ENCODE measurements at regions not wholly inside any gene's neighbourhood (a gene's known extent, or its start where the extent isn't known, plus 50 kb on each side); places are given as distances from the start of the nearest gene placed in this dataset.

DNA sequence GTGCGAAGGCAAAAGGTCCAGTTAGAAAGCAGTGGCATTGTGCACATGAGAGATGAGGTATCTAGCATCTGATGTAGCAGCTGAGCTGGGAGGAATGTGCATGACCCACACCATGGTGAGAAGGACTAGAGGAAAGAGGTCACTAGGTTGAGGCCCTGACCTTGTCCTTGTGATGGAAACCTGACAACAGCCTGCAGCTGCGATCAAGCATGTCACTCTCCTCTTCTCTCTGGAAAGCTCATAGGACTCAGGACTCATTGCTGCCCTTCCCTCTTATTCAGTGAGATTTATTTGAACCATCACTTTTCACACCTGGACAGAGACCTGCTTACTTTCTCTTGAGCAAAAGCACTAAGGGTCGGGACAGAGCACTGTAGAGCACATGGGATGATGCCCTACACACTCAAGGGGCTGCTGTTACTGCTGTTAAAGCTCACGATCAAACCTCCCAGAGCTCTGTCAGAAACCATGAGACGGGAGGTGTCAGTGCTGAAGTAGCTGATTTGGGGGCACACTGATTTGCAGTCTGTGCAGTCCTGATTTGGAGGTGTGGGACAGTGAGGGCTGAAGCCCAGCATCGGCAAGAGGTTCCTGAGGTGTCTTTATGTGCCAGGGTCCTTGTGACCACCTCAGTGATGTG, 104.3 kb downstream of the VPREB1 start:
- TF ChIP-seq TCF4 (CRISPR knock-in tag; IDR thresholded peaks at IDR 0.05; ENCODE audit: borderline replicate concordance) (no peak), ESRRG (CRISPR knock-in tag; IDR thresholded peaks at IDR 0.05) (no peak), TOX (CRISPR knock-in tag; IDR thresholded peaks at IDR 0.05; ENCODE audit: borderline replicate concordance) (no peak), ZC3H10 (CRISPR knock-in tag; IDR thresholded peaks at IDR 0.05) (no peak), CSDC2 (CRISPR knock-in tag; IDR thresholded peaks at IDR 0.05) (no peak)
- TF ChIP-seq, protein P1, sequence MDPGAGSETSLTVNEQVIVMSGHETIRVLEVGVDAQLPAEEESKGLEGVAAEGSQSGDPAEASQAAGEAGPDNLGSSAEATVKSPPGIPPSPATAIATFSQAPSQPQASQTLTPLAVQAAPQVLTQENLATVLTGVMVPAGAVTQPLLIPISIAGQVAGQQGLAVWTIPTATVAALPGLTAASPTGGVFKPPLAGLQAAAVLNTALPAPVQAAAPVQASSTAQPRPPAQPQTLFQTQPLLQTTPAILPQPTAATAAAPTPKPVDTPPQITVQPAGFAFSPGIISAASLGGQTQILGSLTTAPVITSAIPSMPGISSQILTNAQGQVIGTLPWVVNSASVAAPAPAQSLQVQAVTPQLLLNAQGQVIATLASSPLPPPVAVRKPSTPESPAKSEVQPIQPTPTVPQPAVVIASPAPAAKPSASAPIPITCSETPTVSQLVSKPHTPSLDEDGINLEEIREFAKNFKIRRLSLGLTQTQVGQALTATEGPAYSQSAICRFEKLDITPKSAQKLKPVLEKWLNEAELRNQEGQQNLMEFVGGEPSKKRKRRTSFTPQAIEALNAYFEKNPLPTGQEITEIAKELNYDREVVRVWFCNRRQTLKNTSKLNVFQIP (CRISPR knock-in tag; IDR thresholded peaks at IDR 0.05; ENCODE audit: borderline replicate concordance, low read depth) = no peak
